Thyroid gland (tissue), 4 donors: ENCODE measurements at regions not wholly inside any gene's neighbourhood (a gene's known extent, or its start where the extent isn't known, plus 50 kb on each side); places are given as distances from the start of the nearest gene placed in this dataset.

Experiments used
- POLR2A ChIP-seq, 2 donors: fragments of 450-650 bp; IDR thresholded peaks; one replicate each; pipeline ENCODE4 v1.6.1; 2017; ENCODE audit warnings: antibody characterized with exemption in 2 of 2, mild to moderate bottlenecking in 2 of 2, moderate library complexity in 1 of 2
- TF ChIP-seq, protein P1 (sequence below), 6 experiments: fragments of 200-600 bp in 3 of 6; fragments of 450-650 bp in 3 of 6; sonication (generic) in 3 of 6; IDR thresholded peaks; one replicate each; pipeline ENCODE4 v1.5.1; 2016 to 2019; ENCODE audit warnings: antibody characterized with exemption in 6 of 6, mild to moderate bottlenecking in 2 of 6, inconsistent platforms in 1 of 6, moderate library complexity in 1 of 6

GRCh38 chr12:127130506-127131124 is 1136.4 kb upstream of the TMEM132C start:
- no peak for TF ChIP-seq POLR2A (IDR thresholded peaks at IDR 0.05)
- TF ChIP-seq, protein P1, sequence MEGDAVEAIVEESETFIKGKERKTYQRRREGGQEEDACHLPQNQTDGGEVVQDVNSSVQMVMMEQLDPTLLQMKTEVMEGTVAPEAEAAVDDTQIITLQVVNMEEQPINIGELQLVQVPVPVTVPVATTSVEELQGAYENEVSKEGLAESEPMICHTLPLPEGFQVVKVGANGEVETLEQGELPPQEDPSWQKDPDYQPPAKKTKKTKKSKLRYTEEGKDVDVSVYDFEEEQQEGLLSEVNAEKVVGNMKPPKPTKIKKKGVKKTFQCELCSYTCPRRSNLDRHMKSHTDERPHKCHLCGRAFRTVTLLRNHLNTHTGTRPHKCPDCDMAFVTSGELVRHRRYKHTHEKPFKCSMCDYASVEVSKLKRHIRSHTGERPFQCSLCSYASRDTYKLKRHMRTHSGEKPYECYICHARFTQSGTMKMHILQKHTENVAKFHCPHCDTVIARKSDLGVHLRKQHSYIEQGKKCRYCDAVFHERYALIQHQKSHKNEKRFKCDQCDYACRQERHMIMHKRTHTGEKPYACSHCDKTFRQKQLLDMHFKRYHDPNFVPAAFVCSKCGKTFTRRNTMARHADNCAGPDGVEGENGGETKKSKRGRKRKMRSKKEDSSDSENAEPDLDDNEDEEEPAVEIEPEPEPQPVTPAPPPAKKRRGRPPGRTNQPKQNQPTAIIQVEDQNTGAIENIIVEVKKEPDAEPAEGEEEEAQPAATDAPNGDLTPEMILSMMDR (IDR thresholded peaks at IDR 0.05): no peak
